ENCODE measurements at regions not wholly inside any gene's neighbourhood (a gene's known extent, or its start where the extent isn't known, plus 50 kb on each side); places are given as distances from the start of the nearest gene placed in this dataset.

DNA sequence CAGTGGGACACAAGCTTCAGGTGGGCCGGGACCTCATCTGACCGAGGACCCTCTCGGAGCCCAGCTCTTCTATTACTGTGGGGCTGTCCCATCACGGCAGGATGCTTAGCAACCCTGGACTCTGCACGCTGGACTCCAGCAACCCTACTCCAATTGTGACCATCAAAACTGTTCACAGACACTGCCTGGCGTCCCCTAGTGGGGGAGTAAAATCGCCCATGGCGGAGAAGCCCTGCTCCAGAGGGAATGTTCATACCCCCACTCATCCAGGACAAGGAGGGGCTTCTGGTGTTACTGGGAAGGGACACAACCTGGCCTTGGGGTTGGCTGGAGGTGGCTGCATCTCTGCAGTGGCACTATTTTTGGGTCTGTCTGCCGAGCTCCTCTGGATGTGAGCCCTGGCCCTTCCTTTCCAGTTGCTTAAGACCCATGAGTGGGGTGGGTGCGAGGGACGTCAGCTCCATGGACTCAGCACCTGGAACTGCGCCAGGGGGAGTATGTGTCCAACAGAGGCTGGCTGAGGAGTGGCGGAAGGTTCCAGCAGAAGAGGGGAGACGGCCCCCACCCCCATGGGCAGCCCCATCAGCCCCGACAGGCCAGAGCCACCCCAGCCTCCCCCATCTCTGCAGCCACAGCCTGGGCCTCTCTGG, 103.8 kb downstream of the RFLNA start:
- TF ChIP-seq, protein P1, sequence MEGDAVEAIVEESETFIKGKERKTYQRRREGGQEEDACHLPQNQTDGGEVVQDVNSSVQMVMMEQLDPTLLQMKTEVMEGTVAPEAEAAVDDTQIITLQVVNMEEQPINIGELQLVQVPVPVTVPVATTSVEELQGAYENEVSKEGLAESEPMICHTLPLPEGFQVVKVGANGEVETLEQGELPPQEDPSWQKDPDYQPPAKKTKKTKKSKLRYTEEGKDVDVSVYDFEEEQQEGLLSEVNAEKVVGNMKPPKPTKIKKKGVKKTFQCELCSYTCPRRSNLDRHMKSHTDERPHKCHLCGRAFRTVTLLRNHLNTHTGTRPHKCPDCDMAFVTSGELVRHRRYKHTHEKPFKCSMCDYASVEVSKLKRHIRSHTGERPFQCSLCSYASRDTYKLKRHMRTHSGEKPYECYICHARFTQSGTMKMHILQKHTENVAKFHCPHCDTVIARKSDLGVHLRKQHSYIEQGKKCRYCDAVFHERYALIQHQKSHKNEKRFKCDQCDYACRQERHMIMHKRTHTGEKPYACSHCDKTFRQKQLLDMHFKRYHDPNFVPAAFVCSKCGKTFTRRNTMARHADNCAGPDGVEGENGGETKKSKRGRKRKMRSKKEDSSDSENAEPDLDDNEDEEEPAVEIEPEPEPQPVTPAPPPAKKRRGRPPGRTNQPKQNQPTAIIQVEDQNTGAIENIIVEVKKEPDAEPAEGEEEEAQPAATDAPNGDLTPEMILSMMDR (IDR thresholded peaks at IDR 0.05) = no peak
- DNase-seq (ENCODE audit: low spot score) = peak; percentile 92
- peak overlapping the region; percentile 71 to 90 for H3K27ac ChIP-seq
- H3K4me3 ChIP-seq = peak overlapping the region; percentile 22

DNA sequence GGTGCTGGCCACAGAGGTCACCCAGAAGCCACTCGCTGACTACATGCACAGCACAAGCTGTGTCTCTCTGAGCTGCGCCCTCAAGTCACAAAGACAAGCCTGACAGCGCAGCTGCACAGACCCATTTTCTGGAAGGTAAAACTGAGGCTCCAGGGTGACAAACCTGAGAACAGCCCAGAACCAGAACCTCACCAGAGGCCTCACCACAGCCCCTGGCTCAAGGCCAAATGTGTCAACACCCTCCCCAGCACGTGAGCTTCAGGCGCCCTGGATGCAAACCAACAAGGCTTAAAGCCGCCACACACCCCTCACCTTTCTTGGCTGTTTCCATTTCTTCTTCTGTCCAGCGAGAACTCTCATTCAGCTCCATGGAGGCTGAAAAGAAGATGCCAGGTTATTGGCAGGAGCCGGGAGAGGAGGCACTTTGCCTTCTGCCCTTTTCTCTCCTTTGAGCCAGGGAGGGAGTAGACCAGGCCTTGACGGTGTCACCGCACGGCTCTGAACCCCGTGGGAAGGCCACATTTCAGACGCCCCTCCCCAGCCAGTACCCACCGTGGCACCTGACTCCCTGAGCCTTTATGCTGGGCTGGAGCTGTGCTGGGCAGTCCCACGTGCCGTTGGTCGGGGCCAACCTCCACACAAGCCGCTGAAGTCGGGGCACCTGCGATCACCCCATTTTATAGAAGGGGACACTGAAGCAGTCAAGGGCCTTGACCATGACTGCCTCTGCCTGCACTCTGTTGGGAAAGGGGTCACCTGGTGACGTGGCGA, 103.1 kb downstream of the RFLNA start:
- Histone ChIP-seq H3K4me3 (no peak overlapping the region), H3K27ac (peak overlapping the region; percentile 71 to 90)
- DNase-seq (ENCODE audit: low spot score) = no peak
- TF ChIP-seq, protein P1 (IDR thresholded peaks at IDR 0.05) = no peak

DNA sequence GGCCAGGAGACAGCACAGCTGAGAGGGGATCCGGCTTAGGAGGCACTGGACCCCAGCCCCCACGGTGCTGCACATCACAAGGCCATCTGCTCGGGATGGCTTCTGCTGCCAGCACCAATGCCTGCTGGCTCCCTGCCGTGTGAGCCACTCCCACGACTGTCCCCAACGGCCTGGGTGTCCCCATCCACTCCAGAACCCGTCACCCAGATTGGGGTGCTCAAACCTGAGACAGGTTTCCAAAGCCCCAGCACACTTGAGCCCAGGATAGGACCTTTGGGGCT, 102.4 kb downstream of the RFLNA start:
- Histone ChIP-seq H3K4me3 (no peak overlapping the region), H3K27ac (peak overlapping the region; percentile 71 to 90)
- DNase-seq (ENCODE audit: low spot score) = no peak
- TF ChIP-seq, protein P1 (IDR thresholded peaks at IDR 0.05) = no peak

GRCh38 chr12:124396544-124397398, 101.9 kb downstream of the RFLNA start:
- Histone ChIP-seq H3K27ac (peak overlapping the region; percentile 71 to 90), H3K4me3 (no peak overlapping the region)
- DNase-seq (ENCODE audit: low spot score) = no peak
- TF ChIP-seq, protein P1 (IDR thresholded peaks at IDR 0.05) = no peak

GRCh38 chr12:124395986-124396385, 101.1 kb downstream of the RFLNA start:
- TF ChIP-seq, protein P1 (IDR thresholded peaks at IDR 0.05) = no peak
- Histone ChIP-seq H3K27ac (peak overlapping the region in 1 of 2 donors; percentile 95), H3K4me3 (no peak overlapping the region)
- no peak for DNase-seq (ENCODE audit: low spot score)

DNA sequence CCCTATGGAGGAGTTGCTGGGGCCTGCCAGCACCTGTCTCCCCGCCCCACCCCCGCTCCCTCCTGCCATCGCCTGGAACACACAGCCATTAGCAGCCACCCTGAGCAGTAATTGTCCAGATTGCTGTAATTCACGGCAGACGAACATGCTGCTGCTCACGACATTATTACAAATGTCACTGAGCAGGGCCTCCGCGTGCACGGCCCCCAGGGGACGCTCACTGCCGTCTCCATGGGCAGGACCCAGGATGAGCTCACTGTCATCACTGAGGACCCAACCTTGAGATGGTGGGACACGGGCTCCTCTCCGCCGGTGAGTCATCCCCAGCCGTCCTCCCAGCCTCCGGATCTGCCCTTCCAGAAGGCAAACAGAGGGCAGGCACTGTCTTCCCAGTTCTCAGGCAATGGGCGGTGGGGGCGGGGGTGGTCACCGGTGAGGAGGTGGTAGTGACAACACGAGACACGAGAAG, 100.4 kb downstream of the RFLNA start:
- Histone ChIP-seq H3K27ac (peak overlapping the region; percentile 16 to 95), H3K4me3 (no peak overlapping the region)
- TF ChIP-seq, protein P1 (IDR thresholded peaks at IDR 0.05) = no peak
- no peak for DNase-seq (ENCODE audit: low spot score)

All from coronary artery (tissue), 2 donors.